CD4-positive, alpha-beta T cell treated with Interleukin-2 at 100 ng/mL for 4 hours (primary cell): ENCODE measurements at regions not wholly inside any gene's neighbourhood (a gene's known extent, or its start where the extent isn't known, plus 50 kb on each side); places are given as distances from the start of the nearest gene placed in this dataset.

ENCODE experiments used
- DNase-seq: peaks from one replicate; pipeline ENCODE4 v3.0.0-alpha.2; 2020; ENCODE audit warnings: low spot score

- DNase-seq, result no peak
Measured at GRCh38 chr20:20992686-20993360, 113.3 kb downstream of the LINC00237 start.

GRCh38 chr20:20992277-20992676 is 113.9 kb downstream of the LINC00237 start:
- DNase-seq, result no peak

GRCh38 chr20:20989081-20989480 is 117.1 kb downstream of the LINC00237 start:
- DNase-seq, result no peak

- no peak for DNase-seq
Measured at GRCh38 chr20:20979934-20980333, 126.2 kb downstream of the LINC00237 start.

GRCh38 chr20:20977786-20978185 is 128.4 kb downstream of the LINC00237 start:
- DNase-seq, result no peak

GRCh38 chr20:20972490-20972889 is 133.7 kb downstream of the LINC00237 start:
- DNase-seq, result no peak

- no peak for DNase-seq
Measured at GRCh38 chr20:20971810-20972209, 134.3 kb downstream of the LINC00237 start.

- no peak for DNase-seq
Measured at GRCh38 chr20:20970841-20971240, 135.3 kb downstream of the LINC00237 start.

GRCh38 chr20:20969701-20970280 is 136.4 kb downstream of the LINC00237 start:
- no peak for DNase-seq

GRCh38 chr20:20967564-20968184 is 138.5 kb downstream of the LINC00237 start:
- DNase-seq, result no peak

- DNase-seq, result no peak
Measured at GRCh38 chr20:20966171-20966570, 140.0 kb downstream of the LINC00237 start.

GRCh38 chr20:20959031-20959755 is 147.0 kb downstream of the LINC00237 start:
- no peak for DNase-seq

- no peak for DNase-seq
Measured at GRCh38 chr20:20956513-20956931, 149.6 kb downstream of the LINC00237 start.

- no peak for DNase-seq
Measured at GRCh38 chr20:20955892-20956291, 150.3 kb downstream of the LINC00237 start.

GRCh38 chr20:20953738-20954618 is 152.2 kb downstream of the LINC00237 start:
- no peak for DNase-seq

GRCh38 chr20:20950620-20951019 is 155.5 kb downstream of the LINC00237 start:
- no peak for DNase-seq

- DNase-seq, result no peak
Measured at GRCh38 chr20:20946122-20946759, 159.9 kb downstream of the LINC00237 start.

- no peak for DNase-seq
Measured at GRCh38 chr20:20941468-20941889, 164.7 kb downstream of the LINC00237 start.

- DNase-seq, result no peak
Measured at GRCh38 chr20:20939006-20939405, 167.2 kb downstream of the LINC00237 start.

- no peak for DNase-seq
Measured at GRCh38 chr20:20938599-20938998, 167.6 kb downstream of the LINC00237 start.

GRCh38 chr20:20938131-20938530 is 168.0 kb downstream of the LINC00237 start:
- no peak for DNase-seq
